HG02763 (cell line): ENCODE measurements at regions not wholly inside any gene's neighbourhood (a gene's known extent, or its start where the extent isn't known, plus 50 kb on each side); places are given as distances from the start of the nearest gene placed in this dataset.

Experiments used
- ATAC-seq: cut with Tn5 transposase; IDR thresholded peaks from one replicate; pipeline ENCODE4 v1.9.1; 2021; ENCODE audit warnings: mild to moderate bottlenecking, moderate library complexity; ENCODE audit not compliant: unreplicated experiment

GRCh38 chr2:30338475-30338874, 107.1 kb downstream of the LBH start:
- ATAC-seq, result no peak

GRCh38 chr2:30339071-30339470, 107.7 kb downstream of the LBH start:
- ATAC-seq, result no peak

- no peak for ATAC-seq
These were observed 105.4 kb upstream of the LCLAT1 start for GRCh38 chr2:30341500-30342267.

GRCh38 chr2:30346471-30347169, 100.4 kb upstream of the LCLAT1 start:
- no peak for ATAC-seq

GRCh38 chr2:30348825-30349224, 98.2 kb upstream of the LCLAT1 start:
- ATAC-seq, result no peak

GRCh38 chr2:30349691-30350090, 97.4 kb upstream of the LCLAT1 start:
- no peak for ATAC-seq

GRCh38 chr2:30351116-30351515, 95.9 kb upstream of the LCLAT1 start:
- ATAC-seq, result no peak

GRCh38 chr2:30351949-30352348, 95.1 kb upstream of the LCLAT1 start:
- ATAC-seq, result no peak

- no peak for ATAC-seq
These were observed 92.9 kb upstream of the LCLAT1 start for GRCh38 chr2:30354150-30354549.

- no peak for ATAC-seq
These were observed 92.4 kb upstream of the LCLAT1 start for GRCh38 chr2:30354621-30355020.

GRCh38 chr2:30355306-30355705, 91.7 kb upstream of the LCLAT1 start:
- no peak for ATAC-seq

GRCh38 chr2:30356071-30356470, 91.0 kb upstream of the LCLAT1 start:
- no peak for ATAC-seq

GRCh38 chr2:30356776-30357175, 90.3 kb upstream of the LCLAT1 start:
- no peak for ATAC-seq

GRCh38 chr2:30358351-30358750, 88.7 kb upstream of the LCLAT1 start:
- no peak for ATAC-seq

GRCh38 chr2:30358842-30359241, 88.2 kb upstream of the LCLAT1 start:
- ATAC-seq, result no peak

- ATAC-seq, result no peak
These were observed 87.3 kb upstream of the LCLAT1 start for GRCh38 chr2:30359644-30360167.

GRCh38 chr2:30361751-30362394, 85.2 kb upstream of the LCLAT1 start:
- no peak for ATAC-seq

GRCh38 chr2:30362468-30363081, 84.5 kb upstream of the LCLAT1 start:
- ATAC-seq, result no peak

GRCh38 chr2:30363406-30363805, 83.6 kb upstream of the LCLAT1 start:
- no peak for ATAC-seq

GRCh38 chr2:30365201-30365600, 81.8 kb upstream of the LCLAT1 start:
- ATAC-seq, result no peak

GRCh38 chr2:30366199-30366691, 80.8 kb upstream of the LCLAT1 start:
- ATAC-seq, result no peak
